GM23338 (cell line): ENCODE measurements at regions not wholly inside any gene's neighbourhood (a gene's known extent, or its start where the extent isn't known, plus 50 kb on each side); places are given as distances from the start of the nearest gene placed in this dataset.

Source experiments
- ATAC-seq: fragments of 200-7000 bp; cut with Tn5 transposase; 3 replicates; pipeline ENCODE4 v1.9.1; 2020
- DNase-seq: peaks from one replicate; pipeline ENCODE4 v3.0.0-alpha.2; 2015; ENCODE audit warnings: low spot score
- H2AFZ ChIP-seq: fragments of 200-600 bp; sonication (generic); 2 replicates; pipeline ENCODE4 v1.8.0; 2016; ENCODE audit warnings: antibody characterized with exemption, mild to moderate bottlenecking, moderate library complexity
- H3F3A ChIP-seq: fragments of 200-600 bp; sonication (generic); replicated peaks from 2 replicates; pipeline ENCODE4 v1.8.0; 2017; ENCODE audit warnings: antibody characterized with exemption, mixed run types, low read depth
- H3K27ac ChIP-seq: fragments of 200-600 bp; sonication (generic); 2 replicates; pipeline ENCODE4 v1.6.1; 2016; ENCODE audit warnings: low read depth
- H3K27me3 ChIP-seq: fragments of 200-600 bp; sonication (generic); 2 replicates; pipeline ENCODE4 v1.8.0; 2016; ENCODE audit warnings: mild to moderate bottlenecking, mixed run types, moderate library complexity; ENCODE audit not compliant: insufficient read depth
- H3K36me3 ChIP-seq: fragments of 200-600 bp; sonication (generic); 2 replicates; pipeline ENCODE4 v1.8.0; 2016; ENCODE audit warnings: mild to moderate bottlenecking; ENCODE audit not compliant: insufficient read depth
- H3K4me1 ChIP-seq: fragments of 200-600 bp; sonication (generic); 2 replicates; pipeline ENCODE4 v1.8.0; 2016; ENCODE audit warnings: mild to moderate bottlenecking, moderate library complexity; ENCODE audit not compliant: insufficient read depth
- H3K4me2 ChIP-seq: fragments of 200-600 bp; sonication (generic); 2 replicates; pipeline ENCODE4 v1.7.1; 2017; ENCODE audit warnings: mixed run types
- H3K4me3 ChIP-seq: fragments of 200-600 bp; sonication (generic); 2 replicates; pipeline ENCODE4 v1.6.1; 2016; ENCODE audit warnings: mixed run types
- H3K79me2 ChIP-seq: fragments of 200-600 bp; sonication (generic); replicated peaks from 2 replicates; pipeline ENCODE4 v1.8.0; 2017; ENCODE audit warnings: mild to moderate bottlenecking; ENCODE audit not compliant: insufficient read depth
- H3K9me2 ChIP-seq: fragments of 200-600 bp; sonication (generic); 2 replicates; pipeline ENCODE4 v1.8.0; 2017; ENCODE audit not compliant: insufficient read depth
- H4K20me1 ChIP-seq: fragments of 200-600 bp; sonication (generic); replicated peaks from 2 replicates; pipeline ENCODE4 v1.8.0; 2017; ENCODE audit warnings: mild to moderate bottlenecking; ENCODE audit not compliant: insufficient read depth
- H3K27ac Mint-ChIP-seq: 2 replicates; pipeline ENCODE4 v1.8.0; 2020; ENCODE audit warnings: inconsistent platforms, mild to moderate bottlenecking, moderate library complexity, mixed read lengths
- H3K27me3 Mint-ChIP-seq: 3 replicates; pipeline ENCODE4 v1.8.0; 2022; ENCODE audit warnings: low read depth, mild to moderate bottlenecking, moderate library complexity, mixed read lengths, inconsistent platforms; ENCODE audit not compliant: insufficient read depth, poor library complexity
- H3K36me3 Mint-ChIP-seq: 3 replicates; pipeline ENCODE4 v1.8.0; 2021; ENCODE audit warnings: low read depth, mild to moderate bottlenecking, inconsistent platforms, moderate library complexity, mixed read lengths
- H3K4me1 Mint-ChIP-seq: 3 replicates; pipeline ENCODE4 v1.8.0; 2020; ENCODE audit warnings: mild to moderate bottlenecking, inconsistent platforms, mixed read lengths
- H3K4me3 Mint-ChIP-seq: 3 replicates; pipeline ENCODE4 v1.8.0; 2021; ENCODE audit warnings: moderate library complexity, mild to moderate bottlenecking, inconsistent platforms, mixed read lengths
- H3K9me3 Mint-ChIP-seq: 3 replicates; pipeline ENCODE4 v1.8.0; 2020; ENCODE audit warnings: moderate library complexity, mild to moderate bottlenecking, inconsistent platforms, mixed read lengths
- CREB1 ChIP-seq: fragments of 250-450 bp; sonication (Bioruptor Pico); IDR thresholded peaks from 2 replicates; pipeline ENCODE4 v1.5.0; 2020; ENCODE audit warnings: low read depth, mild to moderate bottlenecking, moderate library complexity
- CTCF ChIP-seq, 2 experiments: fragments of 200-600 bp in 1 of 2; sonication (generic) in 1 of 2; conservative IDR thresholded peaks; 2 replicates each; pipeline versions ENCODE4 v1.5.1 to v1.6.1; 2016 to 2017; ENCODE audit warnings: antibody characterized with exemption in 2 of 2, low read depth in 2 of 2, mild to moderate bottlenecking in 2 of 2, moderate library complexity in 1 of 2
- ETS1 ChIP-seq: IDR thresholded peaks from 2 replicates; pipeline ENCODE4 v1.6.1; 2016; ENCODE audit warnings: antibody characterized with exemption
- EZH2 ChIP-seq: fragments of 200-600 bp; sonication (generic); IDR thresholded peaks from one replicate; pipeline ENCODE4 v1.8.0; 2017; ENCODE audit warnings: antibody characterized with exemption, mild to moderate bottlenecking, low read depth; ENCODE audit not compliant: unreplicated experiment
- EZH2phosphoT487 ChIP-seq: fragments of 200-600 bp; sonication (generic); IDR thresholded peaks from one replicate; pipeline ENCODE4 v1.8.1; 2018; ENCODE audit warnings: antibody characterized with exemption; ENCODE audit not compliant: unreplicated experiment
- JUNB ChIP-seq: IDR thresholded peaks from one replicate; pipeline ENCODE4 v1.6.1; 2016; ENCODE audit warnings: antibody characterized with exemption; ENCODE audit not compliant: unreplicated experiment
- NANOG ChIP-seq: IDR thresholded peaks from 2 replicates; pipeline ENCODE4 v1.6.1; 2016; ENCODE audit warnings: antibody characterized with exemption, borderline replicate concordance
- POLR2AphosphoS5 ChIP-seq: IDR thresholded peaks from 2 replicates; pipeline ENCODE4 v1.6.1; 2016; ENCODE audit warnings: antibody characterized with exemption, low read depth
- REST ChIP-seq: IDR thresholded peaks from one replicate; pipeline ENCODE4 v1.6.1; 2018; ENCODE audit warnings: antibody characterized with exemption; ENCODE audit not compliant: unreplicated experiment
- STAT1 ChIP-seq: IDR thresholded peaks from one replicate; pipeline ENCODE4 v1.6.1; 2016; ENCODE audit warnings: antibody characterized with exemption; ENCODE audit not compliant: unreplicated experiment
- ZNF114 ChIP-seq: fragments of 250-450 bp; sonication (Bioruptor Pico); IDR thresholded peaks from 2 replicates; pipeline ENCODE4 v1.5.0; 2020; ENCODE audit warnings: mild to moderate bottlenecking, moderate library complexity
- ZNF331 ChIP-seq: fragments of 250-450 bp; sonication (Bioruptor Pico); IDR thresholded peaks from 2 replicates; pipeline ENCODE4 v1.5.0; 2020; ENCODE audit warnings: low read depth, mild to moderate bottlenecking, moderate library complexity
- ZNF462 ChIP-seq: fragments of 250-450 bp; sonication (Bioruptor Pico); IDR thresholded peaks from 2 replicates; pipeline ENCODE4 v1.5.0; 2020; ENCODE audit warnings: mild to moderate bottlenecking, moderate library complexity

- TF ChIP-seq ETS1, result no peak
- TF ChIP-seq REST, result no peak
- TF ChIP-seq EZH2, result no peak
- TF ChIP-seq ZNF331, result no peak
- TF ChIP-seq CREB1 (CRISPR knock-in tag), result no peak
- no peak for TF ChIP-seq EZH2phosphoT487
- no peak for TF ChIP-seq NANOG
- no peak for TF ChIP-seq CTCF (conservative IDR thresholded peaks at IDR 0.05; ENCODE audit: low read depth in 2 of 2)
- TF ChIP-seq ZNF114, result no peak
- no peak for TF ChIP-seq JUNB
- TF ChIP-seq STAT1, result no peak
- no peak for TF ChIP-seq ZNF462 (CRISPR knock-in tag)
- no peak for TF ChIP-seq POLR2AphosphoS5
- Mint-ChIP-seq H3K27me3 (peaks cover 5% of the 10 kb centered on the region), H3K36me3 (peaks cover 8% of the 10 kb centered on the region), H3K4me1 (no peaks in the 10 kb centered on the region), H3K4me3 (no peak overlapping the region), H3K27ac (no peak overlapping the region), H3K9me3 (peaks cover 28% of the 10 kb centered on the region)
- ATAC-seq, result peak; percentile 50
- Histone ChIP-seq H3K27ac (no peak overlapping the region), H3K4me2 (no peak overlapping the region), H3K9me2 (peaks cover 12% of the 10 kb centered on the region; the same call in 1 of the 2 replicates), H3F3A (no peaks in the 10 kb centered on the region), H3K27me3 (no peaks in the 10 kb centered on the region), H3K79me2 (no peaks in the 10 kb centered on the region), H3K36me3 (no peaks in the 10 kb centered on the region), H4K20me1 (no peaks in the 10 kb centered on the region), H3K4me3 (no peak overlapping the region), H3K4me1 (no peaks in the 10 kb centered on the region), H2AFZ (no peak overlapping the region)
- DNase-seq, result no peak
These were observed 489.5 kb downstream of the SH2D4B start for GRCh38 chr10:81027223-81027622.
